ENCODE measurements at regions not wholly inside any gene's neighbourhood (a gene's known extent, or its start where the extent isn't known, plus 50 kb on each side); places are given as distances from the start of the nearest gene placed in this dataset.
A peak's percentile ranks its signal among the peaks of the same experiment; 100 is the strongest.

GRCh38 chr12:38137716-38138115 lies 178.9 kb upstream of the ALG10B start:
- ATAC-seq (no peak), DNase-seq (no peak)
- intact Hi-C loops (cut with micrococcal nuclease) = loop anchor here (5.0 kb wide), 1 partner anchor 175 kb away; no protein-coding TSS in a partner anchor

- intact Hi-C loops (cut with micrococcal nuclease) = loop anchor here (5.0 kb wide), 1 partner anchor 174 kb away; no protein-coding TSS in a partner anchor
Measured at GRCh38 chr12:38138225-38139221, 178.1 kb upstream of the ALG10B start.

GRCh38 chr12:38139456-38139855 lies 177.1 kb upstream of the ALG10B start:
- DNase-seq (no peak), ATAC-seq (no peak)
- intact Hi-C loops (cut with micrococcal nuclease) = loop anchor here (5.0 kb wide), 1 partner anchor 173 kb away; no protein-coding TSS in a partner anchor

More at GRCh38 chr12:38138225-38139221, 178.1 kb upstream of the ALG10B start:
- peak; percentile 65 for ATAC-seq
- DNase-seq = peak; percentile 40

GRCh38 chr12:38141239-38141638 lies 175.3 kb upstream of the ALG10B start:
- intact Hi-C loops (cut with micrococcal nuclease) = no loop called here
- ATAC-seq (no peak), DNase-seq (no peak)

- intact Hi-C loops (cut with micrococcal nuclease) = no loop called here
- ATAC-seq (no peak), DNase-seq (no peak)
Measured at GRCh38 chr12:38141861-38142260, 174.7 kb upstream of the ALG10B start.

GRCh38 chr12:38142974-38143373 lies 173.6 kb upstream of the ALG10B start:
- no peak for DNase-seq
- intact Hi-C loops (cut with micrococcal nuclease) = no loop called here
- no peak for ATAC-seq

- ATAC-seq = no peak
- intact Hi-C loops (cut with micrococcal nuclease) = no loop called here
- DNase-seq = no peak
Measured at GRCh38 chr12:38144049-38144448, 172.5 kb upstream of the ALG10B start.

GRCh38 chr12:38144601-38145436 lies 171.8 kb upstream of the ALG10B start:
- no peak for ATAC-seq
- intact Hi-C loops (cut with micrococcal nuclease) = no loop called here
- DNase-seq = no peak

GRCh38 chr12:38149395-38150073 lies 167.0 kb upstream of the ALG10B start:
- no peak for DNase-seq
- no peak for ATAC-seq
- intact Hi-C loops (cut with micrococcal nuclease) = no loop called here

- intact Hi-C loops (cut with micrococcal nuclease) = no loop called here
- no peak for DNase-seq
- ATAC-seq = no peak
Measured at GRCh38 chr12:38151991-38152700, 164.4 kb upstream of the ALG10B start.

- ATAC-seq = no peak
- DNase-seq = no peak
- intact Hi-C loops (cut with micrococcal nuclease) = no loop called here
Measured at GRCh38 chr12:38152816-38153736, 163.5 kb upstream of the ALG10B start.

- intact Hi-C loops (cut with micrococcal nuclease) = no loop called here
- no peak for DNase-seq
Measured at GRCh38 chr12:38153737-38154061, 162.9 kb upstream of the ALG10B start.

GRCh38 chr12:38154096-38155019 lies 162.2 kb upstream of the ALG10B start:
- ATAC-seq (no peak), DNase-seq (no peak)
- intact Hi-C loops (cut with micrococcal nuclease) = no loop called here

More at GRCh38 chr12:38153737-38154061, 162.9 kb upstream of the ALG10B start:
- ATAC-seq = no peak

GRCh38 chr12:38155020-38155395 lies 161.6 kb upstream of the ALG10B start:
- intact Hi-C loops (cut with micrococcal nuclease) = no loop called here
- DNase-seq = no peak
- no peak for ATAC-seq

- DNase-seq = no peak
- no peak for ATAC-seq
- intact Hi-C loops (cut with micrococcal nuclease) = no loop called here
Measured at GRCh38 chr12:38155526-38156496, 160.8 kb upstream of the ALG10B start.
